ENCODE measurements at regions not wholly inside any gene's neighbourhood (a gene's known extent, or its start where the extent isn't known, plus 50 kb on each side); places are given as distances from the start of the nearest gene placed in this dataset.

DNA sequence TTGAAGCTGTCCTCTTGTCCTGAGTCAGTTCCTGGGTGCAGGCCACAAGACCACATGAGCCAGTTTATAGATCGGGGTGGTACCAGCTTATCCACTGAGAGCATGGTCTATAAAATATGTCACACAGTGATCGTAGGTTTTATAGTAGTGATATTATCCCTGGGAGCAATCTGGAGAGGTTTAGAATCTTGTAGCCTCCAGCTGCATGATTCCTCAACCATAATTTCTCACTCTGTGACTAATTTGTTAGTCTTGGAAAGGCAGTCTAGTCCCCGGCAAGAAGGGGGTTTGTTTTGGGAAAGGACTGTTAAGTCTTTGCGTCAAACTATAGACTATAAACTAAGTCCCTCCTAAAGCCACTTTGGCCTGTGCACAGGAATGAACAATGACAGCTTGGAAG lies 693.0 kb upstream of the CADM2 start:
- TF ChIP-seq POLR2AphosphoS5 (IDR thresholded peaks at IDR 0.05; ENCODE audit: borderline replicate concordance, low read depth, low read length): no peak
- no peak for TF ChIP-seq EZH2 (IDR thresholded peaks at IDR 0.05)
